ENCODE measurements at regions not wholly inside any gene's neighbourhood (a gene's known extent, or its start where the extent isn't known, plus 50 kb on each side); places are given as distances from the start of the nearest gene placed in this dataset.

DNA sequence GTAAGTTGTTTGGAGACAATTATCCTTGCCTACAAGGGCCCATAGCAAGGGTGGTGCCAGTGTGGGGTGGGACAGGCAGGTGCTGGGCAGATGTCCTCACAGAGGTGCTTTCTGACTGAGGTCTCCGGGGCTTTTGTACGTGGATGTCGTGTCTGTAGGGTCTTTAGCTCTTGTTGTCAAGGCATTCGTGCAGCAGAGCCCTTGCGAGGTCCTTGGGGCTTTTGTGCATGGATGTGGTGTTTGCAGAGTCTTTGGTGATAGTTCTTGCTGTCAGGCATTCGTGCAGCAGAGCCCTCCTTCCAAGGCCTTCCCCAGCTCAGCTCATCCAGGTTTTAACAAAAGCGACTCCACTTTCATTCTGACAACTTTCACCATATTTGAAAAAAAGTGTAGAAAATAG, 116.0 kb upstream of the TMEM18 start:
- Histone ChIP-seq H4K20me1 (ENCODE audit: insufficient read depth, low read length) (no peaks in the 10 kb centered on the region), H3K4me3 (ENCODE audit: insufficient read depth, low read length) (no peak overlapping the region), H3K36me3 (ENCODE audit: insufficient read depth, low read length) (no peaks in the 10 kb centered on the region), H3K79me2 (ENCODE audit: insufficient read depth, low read length) (no peaks in the 10 kb centered on the region), H3K9me3 (ENCODE audit: low read depth, low read length) (no peaks in the 10 kb centered on the region), H3K4me1 (ENCODE audit: insufficient read depth, low read length) (no peaks in the 10 kb centered on the region), H3K4me2 (ENCODE audit: insufficient read depth, low read length) (no peak overlapping the region), H2AFZ (ENCODE audit: low read length) (no peak overlapping the region), H3K27me3 (ENCODE audit: insufficient read depth, low read length) (no peaks in the 10 kb centered on the region), H3K27ac (ENCODE audit: low read depth, low read length) (no peak overlapping the region)
- TF ChIP-seq, protein P1, sequence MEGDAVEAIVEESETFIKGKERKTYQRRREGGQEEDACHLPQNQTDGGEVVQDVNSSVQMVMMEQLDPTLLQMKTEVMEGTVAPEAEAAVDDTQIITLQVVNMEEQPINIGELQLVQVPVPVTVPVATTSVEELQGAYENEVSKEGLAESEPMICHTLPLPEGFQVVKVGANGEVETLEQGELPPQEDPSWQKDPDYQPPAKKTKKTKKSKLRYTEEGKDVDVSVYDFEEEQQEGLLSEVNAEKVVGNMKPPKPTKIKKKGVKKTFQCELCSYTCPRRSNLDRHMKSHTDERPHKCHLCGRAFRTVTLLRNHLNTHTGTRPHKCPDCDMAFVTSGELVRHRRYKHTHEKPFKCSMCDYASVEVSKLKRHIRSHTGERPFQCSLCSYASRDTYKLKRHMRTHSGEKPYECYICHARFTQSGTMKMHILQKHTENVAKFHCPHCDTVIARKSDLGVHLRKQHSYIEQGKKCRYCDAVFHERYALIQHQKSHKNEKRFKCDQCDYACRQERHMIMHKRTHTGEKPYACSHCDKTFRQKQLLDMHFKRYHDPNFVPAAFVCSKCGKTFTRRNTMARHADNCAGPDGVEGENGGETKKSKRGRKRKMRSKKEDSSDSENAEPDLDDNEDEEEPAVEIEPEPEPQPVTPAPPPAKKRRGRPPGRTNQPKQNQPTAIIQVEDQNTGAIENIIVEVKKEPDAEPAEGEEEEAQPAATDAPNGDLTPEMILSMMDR (IDR thresholded peaks at IDR 0.05; ENCODE audit: extremely low read depth, low read depth, low read length) = no peak
- DNase-seq (ENCODE audit: insufficient read length, low spot score, missing footprints) = no peak

DNA sequence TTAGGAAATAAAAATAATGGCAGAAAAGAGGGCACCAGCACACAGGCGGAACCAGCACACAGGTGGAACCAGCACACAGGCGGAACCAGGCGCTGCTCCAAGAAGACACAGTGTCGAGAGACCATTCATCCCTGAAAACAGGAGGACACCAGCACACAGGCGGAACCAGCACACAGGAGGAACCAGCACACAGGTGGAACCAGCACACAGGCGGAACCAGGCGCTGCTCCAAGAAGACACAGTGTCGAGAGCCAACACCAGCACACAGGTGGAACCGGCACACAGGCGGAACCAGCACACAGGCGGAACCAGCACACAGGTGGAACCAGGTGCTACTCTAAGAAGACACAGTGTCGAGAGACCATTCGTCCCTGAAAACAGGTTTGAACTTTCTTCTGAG, 115.5 kb upstream of the TMEM18 start:
- no peak overlapping the region for H3K4me2 ChIP-seq (ENCODE audit: insufficient read depth, low read length)
- H3K4me3 ChIP-seq (ENCODE audit: insufficient read depth, low read length) = no peak overlapping the region
- H3K27ac ChIP-seq (ENCODE audit: low read depth, low read length) = no peak overlapping the region
- H3K4me1 ChIP-seq (ENCODE audit: insufficient read depth, low read length) = no peaks in the 10 kb centered on the region
- no peaks in the 10 kb centered on the region for H3K79me2 ChIP-seq (ENCODE audit: insufficient read depth, low read length)
- no peaks in the 10 kb centered on the region for H3K36me3 ChIP-seq (ENCODE audit: insufficient read depth, low read length)
- no peaks in the 10 kb centered on the region for H4K20me1 ChIP-seq (ENCODE audit: insufficient read depth, low read length)
- no peaks in the 10 kb centered on the region for H3K9me3 ChIP-seq (ENCODE audit: low read depth, low read length)
- TF ChIP-seq, protein P1 (IDR thresholded peaks at IDR 0.05; ENCODE audit: extremely low read depth, low read depth, low read length) = no peak
- no peak overlapping the region for H2AFZ ChIP-seq (ENCODE audit: low read length)
- no peak for DNase-seq (ENCODE audit: insufficient read length, low spot score, missing footprints)
- H3K27me3 ChIP-seq (ENCODE audit: insufficient read depth, low read length) = no peaks in the 10 kb centered on the region

DNA sequence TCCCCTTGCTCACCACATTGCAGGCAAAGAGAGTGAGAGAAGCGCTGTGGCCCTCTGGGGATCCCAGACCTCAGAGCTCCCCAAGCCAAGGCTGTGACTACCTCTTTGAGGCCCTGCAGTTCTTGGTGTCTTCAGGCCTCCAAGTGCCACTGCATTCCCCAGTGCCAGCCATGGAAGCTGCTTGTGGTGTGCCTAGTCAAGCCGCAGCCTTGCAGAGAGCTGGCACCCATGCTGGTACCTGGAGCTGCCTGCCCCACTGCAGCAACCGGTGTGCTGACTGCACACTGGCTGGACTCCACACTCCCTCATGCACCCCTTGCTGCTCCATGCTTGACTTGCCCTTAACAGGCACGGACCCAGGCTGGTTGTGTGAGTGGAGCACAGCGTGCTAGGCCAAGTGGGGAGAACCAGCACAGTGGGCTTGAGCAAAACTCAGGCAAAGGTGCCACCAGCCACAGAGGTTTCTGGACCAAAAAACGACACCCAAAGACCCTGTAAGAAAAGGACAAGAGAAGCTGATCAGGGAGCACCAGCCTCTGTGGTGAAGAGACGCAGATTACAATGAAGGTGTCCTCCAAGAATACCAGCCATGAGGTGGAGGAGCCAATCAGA, 113.5 kb upstream of the TMEM18 start:
- Histone ChIP-seq H3K4me3 (ENCODE audit: insufficient read depth, low read length) (no peak overlapping the region), H3K79me2 (ENCODE audit: insufficient read depth, low read length) (no peaks in the 10 kb centered on the region), H3K4me2 (ENCODE audit: insufficient read depth, low read length) (no peak overlapping the region), H4K20me1 (ENCODE audit: insufficient read depth, low read length) (no peaks in the 10 kb centered on the region), H3K27me3 (ENCODE audit: insufficient read depth, low read length) (no peaks in the 10 kb centered on the region), H3K36me3 (ENCODE audit: insufficient read depth, low read length) (no peaks in the 10 kb centered on the region), H3K27ac (ENCODE audit: low read depth, low read length) (no peak overlapping the region), H2AFZ (ENCODE audit: low read length) (no peak overlapping the region), H3K9me3 (ENCODE audit: low read depth, low read length) (no peaks in the 10 kb centered on the region), H3K4me1 (ENCODE audit: insufficient read depth, low read length) (no peaks in the 10 kb centered on the region)
- DNase-seq (ENCODE audit: insufficient read length, low spot score, missing footprints) = no peak
- TF ChIP-seq, protein P1 (IDR thresholded peaks at IDR 0.05; ENCODE audit: extremely low read depth, low read depth, low read length) = no peak

DNA sequence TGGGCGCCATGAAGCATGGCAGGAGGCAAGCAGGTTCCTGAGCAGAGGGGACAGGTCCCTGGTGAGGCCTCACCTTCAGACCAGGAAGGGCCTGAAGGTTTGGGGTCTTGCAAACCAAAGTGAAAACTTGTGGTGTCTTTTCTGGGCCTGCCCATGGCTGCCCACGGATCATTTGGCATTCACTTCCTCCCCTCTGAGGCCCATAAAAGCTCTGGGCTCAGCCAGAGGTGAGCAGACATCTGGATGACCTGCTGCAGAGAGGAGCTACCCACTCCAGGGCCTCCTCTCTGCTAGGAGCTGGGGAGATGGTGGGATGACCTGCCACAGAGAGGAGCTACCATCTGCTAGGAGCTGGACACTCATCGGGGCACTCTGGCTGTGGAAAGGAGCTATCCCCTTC, 112.9 kb upstream of the TMEM18 start:
- TF ChIP-seq, protein P1 (IDR thresholded peaks at IDR 0.05; ENCODE audit: extremely low read depth, low read depth, low read length) = no peak
- H3K79me2 ChIP-seq (ENCODE audit: insufficient read depth, low read length) = no peaks in the 10 kb centered on the region
- no peak overlapping the region for H3K4me3 ChIP-seq (ENCODE audit: insufficient read depth, low read length)
- no peak for DNase-seq (ENCODE audit: insufficient read length, low spot score, missing footprints)
- H3K4me2 ChIP-seq (ENCODE audit: insufficient read depth, low read length) = no peak overlapping the region
- no peak overlapping the region for H3K27ac ChIP-seq (ENCODE audit: low read depth, low read length)
- H3K27me3 ChIP-seq (ENCODE audit: insufficient read depth, low read length) = no peaks in the 10 kb centered on the region
- no peaks in the 10 kb centered on the region for H3K4me1 ChIP-seq (ENCODE audit: insufficient read depth, low read length)
- no peaks in the 10 kb centered on the region for H4K20me1 ChIP-seq (ENCODE audit: insufficient read depth, low read length)
- H2AFZ ChIP-seq (ENCODE audit: low read length) = no peak overlapping the region
- no peaks in the 10 kb centered on the region for H3K36me3 ChIP-seq (ENCODE audit: insufficient read depth, low read length)
- no peaks in the 10 kb centered on the region for H3K9me3 ChIP-seq (ENCODE audit: low read depth, low read length)
